WTC11 (cell line): ENCODE measurements at regions not wholly inside any gene's neighbourhood (a gene's known extent, or its start where the extent isn't known, plus 50 kb on each side); places are given as distances from the start of the nearest gene placed in this dataset.

Source experiments
- ATAC-seq: fragments of 200-7000 bp; cut with Tn5 transposase; 2 replicates; pipeline ENCODE4 v1.10.0; 2021; ENCODE audit warnings: mild to moderate bottlenecking, moderate library complexity
- CTCF ChIA-PET: fragments of 300-600 bp; sonication (Branson Sonifier 250); formaldehyde crosslinking; loops from one replicate; lab custom pipeline; 2021; ENCODE audit warnings: antibody characterized with exemption; lab: Charles Lee
- POLR2A ChIA-PET: fragments of 350-600 bp; sonication (Branson Sonifier 250); formaldehyde crosslinking; loops from one replicate; lab custom pipeline; 2021; ENCODE audit warnings: antibody characterized with exemption; lab: Charles Lee
- DNase-seq: peaks from one replicate; pipeline ENCODE4 v3.0.0; 2021; ENCODE audit warnings: low spot score
- H3K27ac Mint-ChIP-seq: 2 replicates; pipeline ENCODE4 v1.8.0; 2021; ENCODE audit warnings: mixed read lengths
- H3K27me3 Mint-ChIP-seq: 2 replicates; pipeline ENCODE4 v1.8.0; 2021; ENCODE audit warnings: low read depth, mild to moderate bottlenecking, moderate library complexity, mixed read lengths
- H3K36me3 Mint-ChIP-seq: 2 replicates; pipeline ENCODE4 v1.8.0; 2021; ENCODE audit warnings: mixed read lengths
- H3K4me1 Mint-ChIP-seq: 2 replicates; pipeline ENCODE4 v1.8.0; 2022; ENCODE audit warnings: mixed read lengths
- H3K4me3 Mint-ChIP-seq: 2 replicates; pipeline ENCODE4 v1.8.0; 2021; ENCODE audit warnings: mild to moderate bottlenecking, moderate library complexity, mixed read lengths
- H3K9me3 Mint-ChIP-seq: 2 replicates; pipeline ENCODE4 v1.8.0; 2021; ENCODE audit warnings: mixed read lengths
- FOXJ3 ChIP-seq: sonication (generic); formaldehyde crosslinking; IDR thresholded peaks from 2 replicates; pipeline ENCODE4 v1.9.0; 2021; ENCODE audit warnings: missing genetic modification reagents, mild to moderate bottlenecking, borderline replicate concordance
- FOXK1 ChIP-seq: sonication (generic); formaldehyde crosslinking; IDR thresholded peaks from 2 replicates; pipeline ENCODE4 v1.8.0; 2022; ENCODE audit warnings: mild to moderate bottlenecking, moderate library complexity, missing genetic modification reagents
- HMGA2 ChIP-seq: fragments of 250-450 bp; sonication (Bioruptor Pico); IDR thresholded peaks from 2 replicates; pipeline ENCODE4 v1.4.0; 2021; ENCODE audit warnings: mild to moderate bottlenecking, moderate library complexity
- MLX ChIP-seq: sonication (generic); formaldehyde crosslinking; IDR thresholded peaks from 2 replicates; pipeline ENCODE4 v1.8.1; 2023; ENCODE audit warnings: mild to moderate bottlenecking, missing genetic modification reagents, moderate library complexity
- OVOL2 ChIP-seq: fragments of 250-450 bp; sonication (Bioruptor Pico); IDR thresholded peaks from 2 replicates; pipeline ENCODE4 v1.9.0; 2021; ENCODE audit warnings: mild to moderate bottlenecking, borderline replicate concordance
- RELA ChIP-seq: sonication (generic); formaldehyde crosslinking; IDR thresholded peaks from 2 replicates; pipeline ENCODE4 v1.8.1; 2022; ENCODE audit warnings: missing genetic modification reagents, mild to moderate bottlenecking, borderline replicate concordance
- SP1 ChIP-seq: sonication (generic); formaldehyde crosslinking; conservative IDR thresholded peaks from 2 replicates; pipeline ENCODE4 v1.8.1; 2022; ENCODE audit warnings: missing genetic modification reagents
- TCF7 ChIP-seq: sonication (generic); formaldehyde crosslinking; IDR thresholded peaks from 2 replicates; pipeline ENCODE4 v1.8.0; 2022; ENCODE audit warnings: mild to moderate bottlenecking, low read depth, missing genetic modification reagents, moderate library complexity
- TEAD1 ChIP-seq: sonication (generic); formaldehyde crosslinking; IDR thresholded peaks from 2 replicates; pipeline ENCODE4 v1.8.0; 2022; ENCODE audit warnings: mild to moderate bottlenecking, missing genetic modification reagents
- USF2 ChIP-seq: sonication (generic); formaldehyde crosslinking; IDR thresholded peaks from 2 replicates; pipeline ENCODE4 v1.8.1; 2023; ENCODE audit warnings: mild to moderate bottlenecking, missing genetic modification reagents, moderate library complexity
- ZBTB43 ChIP-seq: sonication (generic); formaldehyde crosslinking; IDR thresholded peaks from 2 replicates; pipeline ENCODE4 v1.8.1; 2023; ENCODE audit warnings: mild to moderate bottlenecking, missing genetic modification reagents
- ZNF138 ChIP-seq: sonication (generic); formaldehyde crosslinking; conservative IDR thresholded peaks from 2 replicates; pipeline ENCODE4 v1.8.1; 2022; ENCODE audit warnings: mild to moderate bottlenecking, moderate library complexity, missing genetic modification reagents
- ZNF219 ChIP-seq: sonication (generic); formaldehyde crosslinking; IDR thresholded peaks from 2 replicates; pipeline ENCODE4 v1.8.0; 2023; ENCODE audit warnings: missing genetic modification reagents, mild to moderate bottlenecking, borderline replicate concordance
- ZNF263 ChIP-seq: sonication (generic); formaldehyde crosslinking; IDR thresholded peaks from 2 replicates; pipeline ENCODE4 v1.8.1; 2022; ENCODE audit warnings: low read depth, mild to moderate bottlenecking, moderate library complexity, missing genetic modification reagents
- ZNF317 ChIP-seq: sonication (generic); formaldehyde crosslinking; IDR thresholded peaks from 2 replicates; pipeline ENCODE4 v1.8.1; 2023; ENCODE audit warnings: low read depth, mild to moderate bottlenecking, moderate library complexity, missing genetic modification reagents, borderline replicate concordance
- ZNF396 ChIP-seq: fragments of 250-450 bp; sonication (Bioruptor Pico); IDR thresholded peaks from 2 replicates; pipeline ENCODE4 v1.8.0; 2021; ENCODE audit warnings: mild to moderate bottlenecking, moderate library complexity, borderline replicate concordance
- TF ChIP-seq, protein P1 (sequence below): sonication (generic); formaldehyde crosslinking; IDR thresholded peaks from 2 replicates; pipeline ENCODE4 v1.8.1; 2023; ENCODE audit warnings: mild to moderate bottlenecking, missing genetic modification reagents, borderline replicate concordance
- TF ChIP-seq, protein P2 (sequence below): sonication (generic); formaldehyde crosslinking; IDR thresholded peaks from 2 replicates; pipeline ENCODE4 v1.8.1; 2022; ENCODE audit warnings: low read depth, missing genetic modification reagents, borderline replicate concordance
- TF ChIP-seq, protein P3 (sequence below): sonication (generic); formaldehyde crosslinking; IDR thresholded peaks from 2 replicates; pipeline ENCODE4 v1.8.1; 2022; ENCODE audit warnings: mild to moderate bottlenecking, moderate library complexity, missing genetic modification reagents
- TF ChIP-seq, protein P4 (sequence below): fragments of 250-450 bp; sonication (Bioruptor Pico); IDR thresholded peaks from 2 replicates; pipeline ENCODE4 v1.9.0; 2021; ENCODE audit warnings: mild to moderate bottlenecking, borderline replicate concordance

DNA sequence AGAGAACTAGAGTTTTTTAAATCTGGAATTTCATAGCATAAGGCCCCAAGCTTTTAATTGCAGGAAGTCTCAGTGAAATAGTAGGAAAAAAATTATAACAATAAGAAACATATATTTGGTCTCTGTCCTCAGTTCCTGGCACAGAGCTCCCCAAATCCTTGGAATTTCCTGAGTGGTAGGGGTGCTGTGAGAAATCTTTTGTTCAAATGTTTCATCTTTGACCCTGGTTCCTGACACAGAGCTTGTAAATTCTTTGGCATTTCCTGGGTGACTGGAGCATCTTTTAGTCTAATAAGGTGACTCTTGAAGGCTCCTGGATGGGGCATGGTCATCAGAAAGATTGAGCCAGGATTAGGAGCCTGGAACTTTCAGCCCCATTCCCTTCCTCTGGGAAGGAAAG, 225.7 kb upstream of the AJAP1 start:
- no peak for TF ChIP-seq FOXK1 (CRISPR knock-in tag)
- TF ChIP-seq ZNF396, result no peak
- TF ChIP-seq ZNF219 (CRISPR knock-in tag), result no peak
- TF ChIP-seq USF2 (CRISPR knock-in tag), result no peak
- TF ChIP-seq, protein P1, sequence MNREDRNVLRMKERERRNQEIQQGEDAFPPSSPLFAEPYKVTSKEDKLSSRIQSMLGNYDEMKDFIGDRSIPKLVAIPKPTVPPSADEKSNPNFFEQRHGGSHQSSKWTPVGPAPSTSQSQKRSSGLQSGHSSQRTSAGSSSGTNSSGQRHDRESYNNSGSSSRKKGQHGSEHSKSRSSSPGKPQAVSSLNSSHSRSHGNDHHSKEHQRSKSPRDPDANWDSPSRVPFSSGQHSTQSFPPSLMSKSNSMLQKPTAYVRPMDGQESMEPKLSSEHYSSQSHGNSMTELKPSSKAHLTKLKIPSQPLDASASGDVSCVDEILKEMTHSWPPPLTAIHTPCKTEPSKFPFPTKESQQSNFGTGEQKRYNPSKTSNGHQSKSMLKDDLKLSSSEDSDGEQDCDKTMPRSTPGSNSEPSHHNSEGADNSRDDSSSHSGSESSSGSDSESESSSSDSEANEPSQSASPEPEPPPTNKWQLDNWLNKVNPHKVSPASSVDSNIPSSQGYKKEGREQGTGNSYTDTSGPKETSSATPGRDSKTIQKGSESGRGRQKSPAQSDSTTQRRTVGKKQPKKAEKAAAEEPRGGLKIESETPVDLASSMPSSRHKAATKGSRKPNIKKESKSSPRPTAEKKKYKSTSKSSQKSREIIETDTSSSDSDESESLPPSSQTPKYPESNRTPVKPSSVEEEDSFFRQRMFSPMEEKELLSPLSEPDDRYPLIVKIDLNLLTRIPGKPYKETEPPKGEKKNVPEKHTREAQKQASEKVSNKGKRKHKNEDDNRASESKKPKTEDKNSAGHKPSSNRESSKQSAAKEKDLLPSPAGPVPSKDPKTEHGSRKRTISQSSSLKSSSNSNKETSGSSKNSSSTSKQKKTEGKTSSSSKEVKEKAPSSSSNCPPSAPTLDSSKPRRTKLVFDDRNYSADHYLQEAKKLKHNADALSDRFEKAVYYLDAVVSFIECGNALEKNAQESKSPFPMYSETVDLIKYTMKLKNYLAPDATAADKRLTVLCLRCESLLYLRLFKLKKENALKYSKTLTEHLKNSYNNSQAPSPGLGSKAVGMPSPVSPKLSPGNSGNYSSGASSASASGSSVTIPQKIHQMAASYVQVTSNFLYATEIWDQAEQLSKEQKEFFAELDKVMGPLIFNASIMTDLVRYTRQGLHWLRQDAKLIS (CRISPR knock-in tag), result no peak
- TF ChIP-seq ZBTB43 (CRISPR knock-in tag), result no peak
- no peak for TF ChIP-seq MLX (CRISPR knock-in tag)
- TF ChIP-seq ZNF263 (CRISPR knock-in tag), result no peak
- TF ChIP-seq TCF7, result no peak
- TF ChIP-seq ZNF317 (CRISPR knock-in tag), result no peak
- TF ChIP-seq, protein P2, sequence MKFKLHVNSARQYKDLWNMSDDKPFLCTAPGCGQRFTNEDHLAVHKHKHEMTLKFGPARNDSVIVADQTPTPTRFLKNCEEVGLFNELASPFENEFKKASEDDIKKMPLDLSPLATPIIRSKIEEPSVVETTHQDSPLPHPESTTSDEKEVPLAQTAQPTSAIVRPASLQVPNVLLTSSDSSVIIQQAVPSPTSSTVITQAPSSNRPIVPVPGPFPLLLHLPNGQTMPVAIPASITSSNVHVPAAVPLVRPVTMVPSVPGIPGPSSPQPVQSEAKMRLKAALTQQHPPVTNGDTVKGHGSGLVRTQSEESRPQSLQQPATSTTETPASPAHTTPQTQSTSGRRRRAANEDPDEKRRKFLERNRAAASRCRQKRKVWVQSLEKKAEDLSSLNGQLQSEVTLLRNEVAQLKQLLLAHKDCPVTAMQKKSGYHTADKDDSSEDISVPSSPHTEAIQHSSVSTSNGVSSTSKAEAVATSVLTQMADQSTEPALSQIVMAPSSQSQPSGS (CRISPR knock-in tag), result no peak
- no peak for TF ChIP-seq OVOL2
- no peak for TF ChIP-seq TEAD1 (CRISPR knock-in tag)
- TF ChIP-seq RELA (CRISPR knock-in tag), result no peak
- POLR2A ChIA-PET, result no interaction called here
- Mint-ChIP-seq H3K4me1 (no peaks in the 10 kb centered on the region), H3K36me3 (peaks cover 83% of the 10 kb centered on the region), H3K27me3 (peaks cover 9% of the 10 kb centered on the region), H3K4me3 (no peak overlapping the region), H3K27ac (no peak overlapping the region), H3K9me3 (peaks cover 80% of the 10 kb centered on the region)
- ATAC-seq (no peak), DNase-seq (no peak)
- CTCF ChIA-PET, result no interaction called here

- peaks cover 76% of the 10 kb centered on the region for H3K9me3 Mint-ChIP-seq
- no peak overlapping the region for H3K27ac Mint-ChIP-seq
- H3K4me1 Mint-ChIP-seq, result no peaks in the 10 kb centered on the region
- no peak for ATAC-seq
- peaks cover 81% of the 10 kb centered on the region for H3K36me3 Mint-ChIP-seq
- ChIA-PET CTCF (no interaction called here), POLR2A (no interaction called here)
- no peak overlapping the region for H3K4me3 Mint-ChIP-seq
- peaks cover 12% of the 10 kb centered on the region for H3K27me3 Mint-ChIP-seq
- no peak for DNase-seq
- TF ChIP-seq, protein P3, sequence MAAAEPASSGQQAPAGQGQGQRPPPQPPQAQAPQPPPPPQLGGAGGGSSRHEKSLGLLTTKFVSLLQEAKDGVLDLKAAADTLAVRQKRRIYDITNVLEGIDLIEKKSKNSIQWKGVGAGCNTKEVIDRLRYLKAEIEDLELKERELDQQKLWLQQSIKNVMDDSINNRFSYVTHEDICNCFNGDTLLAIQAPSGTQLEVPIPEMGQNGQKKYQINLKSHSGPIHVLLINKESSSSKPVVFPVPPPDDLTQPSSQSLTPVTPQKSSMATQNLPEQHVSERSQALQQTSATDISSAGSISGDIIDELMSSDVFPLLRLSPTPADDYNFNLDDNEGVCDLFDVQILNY, result no peak
- TF ChIP-seq HMGA2 (CRISPR knock-in tag) (no peak), ZNF263 (CRISPR knock-in tag) (no peak), FOXJ3 (CRISPR knock-in tag) (no peak), SP1 (CRISPR knock-in tag) (no peak), ZNF138 (CRISPR knock-in tag) (no peak)
- TF ChIP-seq, protein P4, sequence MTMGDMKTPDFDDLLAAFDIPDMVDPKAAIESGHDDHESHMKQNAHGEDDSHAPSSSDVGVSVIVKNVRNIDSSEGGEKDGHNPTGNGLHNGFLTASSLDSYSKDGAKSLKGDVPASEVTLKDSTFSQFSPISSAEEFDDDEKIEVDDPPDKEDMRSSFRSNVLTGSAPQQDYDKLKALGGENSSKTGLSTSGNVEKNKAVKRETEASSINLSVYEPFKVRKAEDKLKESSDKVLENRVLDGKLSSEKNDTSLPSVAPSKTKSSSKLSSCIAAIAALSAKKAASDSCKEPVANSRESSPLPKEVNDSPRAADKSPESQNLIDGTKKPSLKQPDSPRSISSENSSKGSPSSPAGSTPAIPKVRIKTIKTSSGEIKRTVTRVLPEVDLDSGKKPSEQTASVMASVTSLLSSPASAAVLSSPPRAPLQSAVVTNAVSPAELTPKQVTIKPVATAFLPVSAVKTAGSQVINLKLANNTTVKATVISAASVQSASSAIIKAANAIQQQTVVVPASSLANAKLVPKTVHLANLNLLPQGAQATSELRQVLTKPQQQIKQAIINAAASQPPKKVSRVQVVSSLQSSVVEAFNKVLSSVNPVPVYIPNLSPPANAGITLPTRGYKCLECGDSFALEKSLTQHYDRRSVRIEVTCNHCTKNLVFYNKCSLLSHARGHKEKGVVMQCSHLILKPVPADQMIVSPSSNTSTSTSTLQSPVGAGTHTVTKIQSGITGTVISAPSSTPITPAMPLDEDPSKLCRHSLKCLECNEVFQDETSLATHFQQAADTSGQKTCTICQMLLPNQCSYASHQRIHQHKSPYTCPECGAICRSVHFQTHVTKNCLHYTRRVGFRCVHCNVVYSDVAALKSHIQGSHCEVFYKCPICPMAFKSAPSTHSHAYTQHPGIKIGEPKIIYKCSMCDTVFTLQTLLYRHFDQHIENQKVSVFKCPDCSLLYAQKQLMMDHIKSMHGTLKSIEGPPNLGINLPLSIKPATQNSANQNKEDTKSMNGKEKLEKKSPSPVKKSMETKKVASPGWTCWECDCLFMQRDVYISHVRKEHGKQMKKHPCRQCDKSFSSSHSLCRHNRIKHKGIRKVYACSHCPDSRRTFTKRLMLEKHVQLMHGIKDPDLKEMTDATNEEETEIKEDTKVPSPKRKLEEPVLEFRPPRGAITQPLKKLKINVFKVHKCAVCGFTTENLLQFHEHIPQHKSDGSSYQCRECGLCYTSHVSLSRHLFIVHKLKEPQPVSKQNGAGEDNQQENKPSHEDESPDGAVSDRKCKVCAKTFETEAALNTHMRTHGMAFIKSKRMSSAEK, result no peak
Measured at GRCh38 chr1:4430406-4431365, 223.7 kb upstream of the AJAP1 start.
